ENCODE measurements at regions not wholly inside any gene's neighbourhood (a gene's known extent, or its start where the extent isn't known, plus 50 kb on each side); places are given as distances from the start of the nearest gene placed in this dataset.

GRCh38 chr7:54416678-54417077, 125.5 kb upstream of the VSTM2A start:
- Mint-ChIP-seq H3K36me3 (no peaks in the 10 kb centered on the region), H3K27ac (no peak overlapping the region), H3K4me1 (no peaks in the 10 kb centered on the region), H3K9me3 (peaks cover 4 to 21% (median 7%) of the 10 kb centered on the region in 7 donors), H3K27me3 (ENCODE audit: low read depth in 3 of 3) (peaks cover 0 to 1% (median 0%) of the 10 kb centered on the region in 3 donors), H3K4me3 (no peak overlapping the region)
- no peaks in the 10 kb centered on the region for H4K20me1 ChIP-seq (ENCODE audit: insufficient read depth, low read length)
- H3K27me3 ChIP-seq (ENCODE audit: control insufficient read depth in 2 of 2, insufficient read depth in 2 of 2, low read length in 2 of 2): no peaks in the 10 kb centered on the region
- intact Hi-C loops (cut with micrococcal nuclease): no loop called here
- no peak for DNase-seq
- no peak overlapping the region for H3K27ac ChIP-seq (ENCODE audit: low read depth in 1 of 2, low read length in 2 of 2)
- H3K9me3 ChIP-seq (replicated peaks in 1 of 2; ENCODE audit: control insufficient read depth in 1 of 2, insufficient read depth in 1 of 2, low read length in 2 of 2): peaks cover 20 to 22% of the 10 kb centered on the region in 2 donors
- H3K79me2 ChIP-seq (ENCODE audit: insufficient read depth, low read length): no peaks in the 10 kb centered on the region
- H2AFZ ChIP-seq (ENCODE audit: insufficient read depth, low read depth, low read length, poor library complexity, severe bottlenecking): no peak overlapping the region
- H3K4me3 ChIP-seq (replicated peaks in 1 of 3; ENCODE audit: low read depth in 2 of 3, low read length in 3 of 3): no peak overlapping the region
- no CpG with 5 or more reads among the region's 3 CpGs for WGBS (ENCODE audit: insufficient coverage)
- no peaks in the 10 kb centered on the region for H3K4me1 ChIP-seq (ENCODE audit: control insufficient read depth in 1 of 2, insufficient read depth in 2 of 2, low read length in 2 of 2)
- TF ChIP-seq CTCF (IDR thresholded peaks at IDR 0.05): no peak
- no peak overlapping the region for H3K4me2 ChIP-seq (replicated peaks; ENCODE audit: extremely low read depth, low read length, poor library complexity, severe bottlenecking)
- H3K9ac ChIP-seq (ENCODE audit: insufficient read depth, low read length, poor library complexity, severe bottlenecking): no peak overlapping the region
- H3K36me3 ChIP-seq (replicated peaks in 1 of 2; ENCODE audit: control insufficient read depth in 1 of 2, insufficient read depth in 2 of 2, low read length in 2 of 2): no peaks in the 10 kb centered on the region

GRCh38 chr7:54419209-54419608, 123.0 kb upstream of the VSTM2A start:
- WGBS (ENCODE audit: insufficient coverage): 93% methylated on average over 12 of the region's 15 CpGs
- intact Hi-C loops (cut with micrococcal nuclease): no loop called here
- H2AFZ ChIP-seq (ENCODE audit: insufficient read depth, low read depth, low read length, poor library complexity, severe bottlenecking): no peak overlapping the region
- Mint-ChIP-seq H3K9me3 (peaks cover 4 to 17% (median 7%) of the 10 kb centered on the region in 7 donors), H3K27me3 (ENCODE audit: low read depth in 3 of 3) (peaks cover 0 to 1% (median 0%) of the 10 kb centered on the region in 3 donors), H3K4me1 (no peaks in the 10 kb centered on the region), H3K4me3 (no peak overlapping the region), H3K36me3 (no peaks in the 10 kb centered on the region), H3K27ac (no peak overlapping the region)
- H4K20me1 ChIP-seq (ENCODE audit: insufficient read depth, low read length): no peaks in the 10 kb centered on the region
- H3K4me2 ChIP-seq (replicated peaks; ENCODE audit: extremely low read depth, low read length, poor library complexity, severe bottlenecking): no peak overlapping the region
- H3K36me3 ChIP-seq (replicated peaks in 1 of 2; ENCODE audit: control insufficient read depth in 1 of 2, insufficient read depth in 2 of 2, low read length in 2 of 2): no peaks in the 10 kb centered on the region
- H3K27ac ChIP-seq (ENCODE audit: low read depth in 1 of 2, low read length in 2 of 2): no peak overlapping the region
- no peaks in the 10 kb centered on the region for H3K27me3 ChIP-seq (ENCODE audit: control insufficient read depth in 2 of 2, insufficient read depth in 2 of 2, low read length in 2 of 2)
- no peak for TF ChIP-seq CTCF (IDR thresholded peaks at IDR 0.05)
- peaks cover 22 to 33% of the 10 kb centered on the region in 2 donors for H3K9me3 ChIP-seq (replicated peaks in 1 of 2; ENCODE audit: control insufficient read depth in 1 of 2, insufficient read depth in 1 of 2, low read length in 2 of 2)
- DNase-seq: no peak
- no peak overlapping the region for H3K4me3 ChIP-seq (replicated peaks in 1 of 3; ENCODE audit: low read depth in 2 of 3, low read length in 3 of 3)
- H3K79me2 ChIP-seq (ENCODE audit: insufficient read depth, low read length): no peaks in the 10 kb centered on the region
- H3K9ac ChIP-seq (ENCODE audit: insufficient read depth, low read length, poor library complexity, severe bottlenecking): no peak overlapping the region
- H3K4me1 ChIP-seq (ENCODE audit: control insufficient read depth in 1 of 2, insufficient read depth in 2 of 2, low read length in 2 of 2): no peaks in the 10 kb centered on the region

Data from CD14-positive monocyte (primary cell).